Right cardiac atrium (tissue), 5 donors: ENCODE measurements at regions not wholly inside any gene's neighbourhood (a gene's known extent, or its start where the extent isn't known, plus 50 kb on each side); places are given as distances from the start of the nearest gene placed in this dataset.
"Not testable (repeated sequence)": the region's sequence is repeated elsewhere in the genome, so short reads cannot be mapped to it uniquely, and the experiment has no call there.

Experiments
- ATAC-seq, 2 donors: fragments of 200-7000 bp; cut with Tn5 transposase; one replicate each; pipeline versions ENCODE4 v1.8.0 to v1.9.1; 2020; ENCODE audit warnings: moderate library complexity in 2 of 2, mild to moderate bottlenecking in 1 of 2
- DNase-seq, 3 donors: peaks; one replicate each; pipeline ENCODE4 v3.0.0-alpha.2; 2020
- H3K27ac ChIP-seq: one replicate; pipeline ENCODE4 v1.5.1; 2013; ENCODE audit warnings: mild to moderate bottlenecking, low read length, control low read depth, moderate library complexity
- H3K27me3 ChIP-seq: one replicate; pipeline ENCODE4 v1.6.1; 2013; ENCODE audit not compliant: control insufficient read depth, insufficient read depth
- H3K4me1 ChIP-seq: one replicate; pipeline ENCODE4 v1.6.1; 2013; ENCODE audit warnings: low read length; ENCODE audit not compliant: control insufficient read depth, insufficient read depth
- H3K4me3 ChIP-seq: one replicate; pipeline ENCODE4 v1.5.1; 2013; ENCODE audit warnings: low read length, control low read depth
- H3K9me3 ChIP-seq: one replicate; pipeline ENCODE4 v1.6.1; 2013; ENCODE audit warnings: low read length; ENCODE audit not compliant: control insufficient read depth
- WGBS: extraction: QIAGEN DNeasy Blood & Tissue Kit; methylation state at CpG from one replicate; pipeline ENCODE4 v1.1.7; 2013; 5-methylcytosine and 5-hydroxymethylcytosine counted together
- intact Hi-C, 4 donors: fragments of 100-400 bp; cut with DNase I; formaldehyde crosslinking; loops; one replicate each; pipeline versions ENCODE4 v1.11.0 to v1.14.0; 2022 to 2023
- donor health status: healthy with polysubstance abuse.
- donor health status: DM: no; HTN: yes; CAD: no.
- donor health status: DM: no; HTN: no; CAD: no.
- donor health status: DM: no; HTN: yes; CAD: no; lungs with severe emphysema.
- donor health status: DM: yes; HTN: yes; CAD: no.

DNA sequence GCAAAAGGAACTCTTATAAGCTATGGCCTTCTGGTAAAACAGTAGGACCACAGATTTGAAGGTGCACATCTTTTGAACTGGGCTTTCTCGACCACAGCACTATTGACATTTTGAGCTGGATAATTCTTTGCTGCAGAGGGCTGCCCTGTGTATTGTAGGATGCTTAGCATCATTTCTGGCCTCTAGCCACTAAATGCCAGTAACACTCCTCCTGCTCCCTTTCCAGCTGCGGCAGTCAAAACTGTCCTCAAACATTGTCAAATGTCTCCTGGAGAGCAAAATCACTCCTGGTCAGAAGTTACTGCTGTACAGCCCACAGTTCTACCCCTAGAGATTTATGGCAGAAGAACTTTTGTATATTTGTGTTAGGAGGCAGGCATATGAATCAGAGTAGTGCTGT is 836.7 kb downstream of the PLA2G4A start:
- intact Hi-C loops, result no loop called here
- WGBS, result 67% methylated on average over 2 of the region's 2 CpGs
- no peak overlapping the region for H3K27ac ChIP-seq
- DNase-seq, result no peak
- no peaks in the 10 kb centered on the region for H3K27me3 ChIP-seq
- H3K4me3 ChIP-seq, result no peak overlapping the region
- ATAC-seq, result no peak
- no peaks in the 10 kb centered on the region for H3K9me3 ChIP-seq
- no peaks in the 10 kb centered on the region for H3K4me1 ChIP-seq

DNA sequence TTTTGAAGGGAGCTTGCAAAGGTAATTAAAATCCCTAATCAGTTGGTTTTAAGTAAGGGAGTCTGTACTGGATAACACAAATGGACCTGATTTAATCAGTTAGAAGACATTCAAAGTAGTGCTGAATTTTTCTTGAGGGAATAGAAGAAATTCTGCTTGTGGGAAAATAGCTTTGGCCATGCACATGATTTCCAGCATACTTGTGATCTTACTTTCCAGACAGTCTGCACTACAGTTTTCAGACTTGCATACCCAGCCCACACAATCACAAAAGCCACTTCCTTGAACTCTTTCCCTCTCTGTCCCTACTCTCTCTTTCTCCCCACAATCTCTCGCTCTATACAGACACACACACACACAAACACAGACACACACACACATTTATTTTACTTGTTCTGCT is 852.1 kb downstream of the PLA2G4A start:
- 48% methylated on average over 1 of the region's 1 CpG for WGBS
- ATAC-seq, result no peak

DNA sequence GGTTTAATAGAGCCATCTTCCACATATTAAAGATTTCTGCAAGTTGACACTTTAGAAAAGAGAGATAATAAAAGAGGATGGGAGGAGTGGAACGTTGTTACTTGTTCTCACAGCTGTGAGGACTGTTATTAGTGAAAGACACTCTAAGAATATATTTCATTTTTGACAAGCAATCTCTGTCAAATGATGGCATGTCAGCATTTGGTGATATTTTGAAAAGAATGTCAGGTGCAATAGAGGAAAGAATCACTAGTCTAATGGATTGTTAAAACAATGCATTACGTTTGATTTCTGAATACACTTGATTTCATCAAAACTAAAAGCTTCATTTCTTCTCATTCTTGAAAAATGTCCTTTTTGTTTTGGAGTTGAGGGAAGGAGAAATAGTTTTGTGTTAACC is 853.4 kb downstream of the PLA2G4A start:
- ATAC-seq, result no peak
- WGBS, result 31% methylated on average over 2 of the region's 2 CpGs
- no peaks in the 10 kb centered on the region for H3K27me3 ChIP-seq
- H3K4me3 ChIP-seq, result no peak overlapping the region
- DNase-seq, result no peak
- H3K9me3 ChIP-seq, result no peaks in the 10 kb centered on the region
- no peak overlapping the region for H3K27ac ChIP-seq
- intact Hi-C loops, result no loop called here
- no peaks in the 10 kb centered on the region for H3K4me1 ChIP-seq

More for the DNA sequence above, 852.1 kb downstream of the PLA2G4A start:
- H3K27ac ChIP-seq, result no peak overlapping the region
- no peak overlapping the region for H3K4me3 ChIP-seq
- H3K4me1 ChIP-seq, result no peaks in the 10 kb centered on the region
- intact Hi-C loops, result no loop called here
- no peak for DNase-seq
- no peaks in the 10 kb centered on the region for H3K9me3 ChIP-seq
- H3K27me3 ChIP-seq, result no peaks in the 10 kb centered on the region

DNA sequence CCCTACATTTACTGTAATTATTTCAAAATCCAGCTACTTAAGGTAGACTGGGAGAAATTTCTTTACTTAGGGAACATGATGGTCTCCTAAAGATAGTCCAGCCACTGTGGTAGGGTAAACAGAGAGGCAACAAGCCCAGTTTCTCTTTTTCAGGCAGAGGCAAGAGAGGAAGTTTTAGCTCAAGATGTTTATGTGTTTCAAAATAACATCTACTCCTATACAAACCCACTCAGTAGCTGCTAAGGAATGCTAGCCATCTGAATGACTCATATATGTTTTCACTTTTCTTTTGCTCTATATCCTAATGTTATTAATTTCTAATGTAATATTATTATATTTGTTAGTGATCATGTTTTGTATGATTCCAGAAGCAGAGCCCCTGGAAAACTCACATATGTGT is 856.6 kb downstream of the PLA2G4A start:
- H3K4me3 ChIP-seq, result no peak overlapping the region
- DNase-seq (no peak), ATAC-seq (no peak)
- no peak overlapping the region for H3K27ac ChIP-seq
- no peaks in the 10 kb centered on the region for H3K9me3 ChIP-seq
- no peaks in the 10 kb centered on the region for H3K4me1 ChIP-seq
- intact Hi-C loops, result no loop called here
- no peaks in the 10 kb centered on the region for H3K27me3 ChIP-seq

DNA sequence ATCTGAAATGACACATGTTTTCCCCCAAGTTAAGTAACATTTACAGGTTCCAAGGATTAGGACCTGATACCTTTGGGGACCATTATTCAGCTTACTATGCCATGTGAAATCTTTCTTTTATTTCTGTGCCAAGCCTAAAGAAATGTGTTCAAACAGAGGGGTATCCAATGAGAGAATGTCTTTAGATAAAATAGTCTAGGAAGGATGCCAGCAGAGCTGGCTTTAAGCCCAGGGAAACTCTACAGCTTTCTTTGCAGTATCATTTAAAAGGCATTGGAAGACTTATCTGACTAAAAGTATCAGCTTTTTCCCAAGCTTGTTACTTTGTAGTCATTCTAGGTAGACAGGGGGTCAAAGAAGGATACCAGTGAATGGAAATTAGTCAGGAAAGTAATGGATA is 860.4 kb downstream of the PLA2G4A start:
- Histone ChIP-seq H3K4me3 (no peak overlapping the region), H3K27me3 (no peaks in the 10 kb centered on the region), H3K4me1 (no peaks in the 10 kb centered on the region), H3K9me3 (no peaks in the 10 kb centered on the region), H3K27ac (no peak overlapping the region)
- ATAC-seq (peak in 1 of 2 donors; percentile 41), DNase-seq (peak in 1 of 3 donors; percentile 41)
- intact Hi-C loops, result no loop called here

DNA sequence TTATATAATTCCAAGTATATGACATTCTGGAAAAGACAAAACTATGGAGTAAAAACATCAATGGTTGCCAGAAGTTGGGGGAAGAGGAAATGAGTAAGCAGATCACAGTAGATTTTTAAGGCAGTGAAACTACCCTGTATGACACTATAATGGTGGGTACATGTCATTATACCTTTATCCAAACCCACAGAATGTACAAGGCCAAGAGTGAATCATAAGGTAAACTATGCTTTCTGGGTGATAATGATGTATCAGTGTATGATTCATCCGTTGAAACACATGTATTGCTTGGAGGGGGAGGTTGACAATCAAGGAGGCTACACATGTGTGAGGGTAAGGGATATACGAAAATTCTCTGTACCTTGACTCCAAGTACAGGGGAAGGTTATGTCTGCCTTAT is 862.7 kb downstream of the PLA2G4A start:
- intact Hi-C loops, result no loop called here
- Histone ChIP-seq H3K4me1 (no peaks in the 10 kb centered on the region), H3K9me3 (no peaks in the 10 kb centered on the region), H3K27me3 (no peaks in the 10 kb centered on the region), H3K27ac (no peak overlapping the region), H3K4me3 (no peak overlapping the region)
- ATAC-seq (no peak), DNase-seq (no peak)
- WGBS, result 74% methylated on average over 2 of the region's 2 CpGs

DNA sequence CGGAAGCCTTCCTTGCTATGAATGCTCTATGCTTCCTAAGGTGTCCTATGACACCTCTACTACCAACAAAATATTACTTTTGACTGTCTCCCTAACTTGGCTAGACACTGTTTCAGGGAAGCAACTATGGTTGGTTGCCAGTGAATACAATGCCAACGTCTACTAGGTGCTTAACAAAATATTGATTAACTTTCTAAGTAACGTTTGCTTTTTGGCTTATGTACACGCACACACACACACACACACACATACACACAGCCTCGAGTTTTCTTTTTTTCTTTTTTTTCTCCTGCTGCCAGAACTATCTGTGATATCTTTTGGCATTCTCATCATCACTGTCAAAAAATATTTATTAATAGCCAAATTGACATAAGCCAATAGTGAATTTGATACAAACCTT is 864.0 kb downstream of the PLA2G4A start:
- no peaks in the 10 kb centered on the region for H3K9me3 ChIP-seq
- H3K27ac ChIP-seq, result no peak overlapping the region
- DNase-seq, result no peak
- no peak for ATAC-seq
- no peak overlapping the region for H3K4me3 ChIP-seq
- no peaks in the 10 kb centered on the region for H3K27me3 ChIP-seq
- no peaks in the 10 kb centered on the region for H3K4me1 ChIP-seq
- intact Hi-C loops, result no loop called here
- WGBS, result 45% methylated on average over 5 of the region's 5 CpGs

DNA sequence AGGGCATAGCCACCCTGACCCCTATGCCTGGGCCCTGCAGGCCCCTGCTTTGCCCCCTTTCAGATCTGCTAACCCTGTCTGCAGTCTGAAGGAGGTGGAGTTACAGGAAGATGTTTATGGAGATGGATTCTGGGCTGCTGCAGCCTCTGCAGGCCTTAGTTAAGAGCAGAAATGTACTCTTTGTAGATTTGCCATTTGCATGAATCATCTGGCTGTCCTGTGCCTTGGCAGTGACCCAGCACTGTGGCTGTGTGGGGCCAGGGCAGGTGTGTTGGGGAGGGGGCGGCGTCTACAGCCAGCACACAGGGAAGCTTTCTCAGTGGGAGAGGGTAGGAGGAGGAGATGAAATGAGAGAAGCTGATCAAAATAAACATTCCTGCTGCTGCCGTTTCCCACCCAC is 867.3 kb downstream of the PLA2G4A start:
- Histone ChIP-seq H3K27me3 (no peaks in the 10 kb centered on the region), H3K27ac (no peak overlapping the region), H3K4me3 (no peak overlapping the region), H3K9me3 (no peaks in the 10 kb centered on the region), H3K4me1 (no peaks in the 10 kb centered on the region)
- peak in 1 of 3 donors; percentile 30 for DNase-seq
- 84% methylated on average over 3 of the region's 3 CpGs for WGBS
- no peak for ATAC-seq
- intact Hi-C loops, result no loop called here

DNA sequence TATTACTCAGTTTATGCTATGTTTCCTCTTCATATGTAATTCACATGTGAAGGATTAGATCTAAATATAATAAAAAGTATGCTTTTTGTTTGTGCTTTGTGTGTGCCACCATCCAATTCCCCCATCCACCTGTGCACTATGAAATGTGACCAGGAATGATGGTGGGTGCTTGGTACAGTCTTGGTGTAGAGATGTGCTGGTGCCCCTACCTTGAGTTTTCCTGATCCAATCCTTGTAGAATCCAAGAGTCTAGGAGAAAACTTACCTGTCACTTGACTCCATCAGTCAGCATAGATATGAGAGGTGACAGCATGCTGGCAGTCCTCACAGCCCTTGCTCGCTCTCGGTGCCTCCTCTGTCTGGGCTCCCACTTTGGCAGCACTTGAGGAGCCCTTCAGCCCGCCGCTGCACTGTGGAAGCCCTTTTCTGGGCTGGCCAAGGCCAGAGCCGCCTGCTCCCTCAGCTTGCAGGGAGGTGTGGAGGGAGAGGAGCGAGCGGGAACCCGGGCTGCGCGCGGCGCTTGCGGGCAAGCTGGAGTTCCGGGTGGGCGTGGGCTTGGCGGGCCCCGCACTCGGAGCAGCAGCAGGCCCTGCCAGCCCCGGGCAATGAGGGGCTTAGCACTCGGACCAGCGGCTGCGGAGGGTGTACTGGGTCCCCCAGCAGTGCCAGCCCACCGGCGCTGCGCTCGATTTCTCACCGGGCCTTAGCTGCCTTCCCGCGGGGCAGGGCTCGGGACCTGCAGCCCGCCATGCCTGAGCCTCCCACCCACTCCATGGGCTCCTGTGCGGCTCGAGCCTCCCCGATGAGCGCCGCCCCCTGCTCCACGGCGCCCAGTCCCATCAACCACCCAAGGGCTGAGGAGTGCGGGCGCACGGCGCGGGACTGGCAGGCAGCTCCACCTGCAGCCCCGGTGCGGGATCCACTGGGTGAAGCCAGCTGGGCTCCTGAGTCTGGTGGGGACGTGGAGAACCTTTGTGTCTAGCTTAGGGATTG is 874.7 kb downstream of the PLA2G4A start:
- intact Hi-C loops, H3K9me3 ChIP-seq, H3K27ac ChIP-seq, H3K4me3 ChIP-seq, H3K27me3 ChIP-seq, H3K4me1 ChIP-seq, ATAC-seq: not testable (repeated sequence)
- DNase-seq, result peak in 1 of 3 donors; percentile 29
- 91% methylated on average over 44 of the region's 46 CpGs for WGBS

DNA sequence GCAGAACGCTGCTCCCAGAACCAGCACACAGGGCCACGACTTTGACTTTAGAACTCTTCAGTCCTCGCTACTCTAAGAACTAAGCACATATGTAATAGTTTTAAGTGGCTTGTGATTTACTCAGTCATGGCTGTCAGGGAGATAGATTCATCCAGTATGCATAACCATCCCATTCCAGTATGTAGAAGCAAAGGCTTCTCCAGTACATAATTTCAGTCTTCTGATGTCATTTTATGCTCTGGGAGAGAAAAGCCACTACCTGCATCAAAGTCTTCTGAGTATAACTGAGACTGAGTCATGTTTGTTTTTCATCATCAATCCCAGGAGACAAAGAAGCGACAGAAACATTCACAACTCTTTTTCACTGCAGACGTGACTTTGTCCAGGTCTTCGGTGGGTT is 885.7 kb downstream of the PLA2G4A start:
- 83% methylated on average over 6 of the region's 6 CpGs for WGBS
- H3K4me1 ChIP-seq, result no peaks in the 10 kb centered on the region
- intact Hi-C loops, result no loop called here

DNA sequence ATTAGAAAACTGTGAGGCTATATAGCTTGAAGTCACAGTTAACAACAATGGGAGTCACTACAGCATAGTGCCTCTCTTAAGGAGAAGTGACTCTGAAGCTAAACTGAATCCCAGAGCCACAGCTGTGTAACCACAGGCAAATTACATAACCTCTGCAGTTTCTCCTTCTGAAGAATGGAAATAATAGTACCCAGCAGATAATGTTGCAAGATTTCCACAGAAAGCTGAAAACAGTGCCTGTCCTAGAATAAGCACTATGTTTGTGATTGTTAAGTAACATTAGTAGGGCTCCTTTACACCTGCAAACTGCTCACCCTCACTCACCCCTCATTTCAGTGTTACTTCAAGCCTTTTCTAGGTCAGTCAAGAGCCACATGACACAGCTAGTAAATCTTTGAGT is 886.7 kb downstream of the PLA2G4A start:
- Histone ChIP-seq H3K4me3 (no peak overlapping the region), H3K27me3 (no peaks in the 10 kb centered on the region), H3K27ac (no peak overlapping the region), H3K4me1 (no peaks in the 10 kb centered on the region), H3K9me3 (no peaks in the 10 kb centered on the region)
- no peak for DNase-seq
- no peak for ATAC-seq
- intact Hi-C loops, result no loop called here

More for the DNA sequence above, 885.7 kb downstream of the PLA2G4A start:
- no peaks in the 10 kb centered on the region for H3K27me3 ChIP-seq
- no peak overlapping the region for H3K4me3 ChIP-seq
- no peak overlapping the region for H3K27ac ChIP-seq
- no peaks in the 10 kb centered on the region for H3K9me3 ChIP-seq
- no peak for DNase-seq
- ATAC-seq, result no peak

DNA sequence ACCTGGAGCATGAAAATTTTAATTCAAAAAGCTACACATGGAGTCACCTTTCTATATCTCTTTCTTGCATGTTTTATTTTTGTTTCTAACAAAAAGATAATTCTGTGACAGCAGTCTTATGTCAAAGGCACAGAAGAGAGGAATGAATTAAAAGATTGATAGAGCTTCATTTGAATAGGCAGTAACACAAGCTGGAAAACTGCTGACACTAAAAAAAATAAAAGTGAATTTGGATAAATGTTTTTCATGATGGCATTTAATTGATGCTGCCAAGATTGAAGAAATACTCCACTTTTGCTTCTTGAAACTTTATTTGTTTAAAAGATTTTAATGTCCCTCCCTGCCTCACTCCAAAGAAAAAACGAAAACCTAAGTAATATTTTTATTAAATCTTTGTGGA is 887.4 kb downstream of the PLA2G4A start:
- 73% methylated on average over 1 of the region's 1 CpG for WGBS

More for the DNA sequence above, 887.4 kb downstream of the PLA2G4A start:
- Histone ChIP-seq H3K27ac (no peak overlapping the region), H3K27me3 (no peaks in the 10 kb centered on the region), H3K4me1 (no peaks in the 10 kb centered on the region), H3K4me3 (no peak overlapping the region), H3K9me3 (no peaks in the 10 kb centered on the region)
- ATAC-seq, result no peak
- intact Hi-C loops, result no loop called here
- DNase-seq, result no peak
